ENCODE measurements at regions not wholly inside any gene's neighbourhood (a gene's known extent, or its start where the extent isn't known, plus 50 kb on each side); places are given as distances from the start of the nearest gene placed in this dataset.

- TF ChIP-seq CTCF (IDR thresholded peaks at IDR 0.05) = no peak
- TF ChIP-seq POLR2A (IDR thresholded peaks at IDR 0.05) = no peak
Observed at GRCh38 chr5:88659529-88660263, 223.3 kb downstream of the MEF2C start.
